ENCODE measurements at regions not wholly inside any gene's neighbourhood (a gene's known extent, or its start where the extent isn't known, plus 50 kb on each side); places are given as distances from the start of the nearest gene placed in this dataset.

GRCh38 chr2:104572834-104573233 lies 281.1 kb upstream of the POU3F3 start:
- DNase-seq (ENCODE audit: low read depth, low spot score) (no peak), ATAC-seq (no peak)
- H3K4me3 ChIP-seq (replicated peaks in 1 of 2; ENCODE audit: low read depth in 1 of 2, low read length in 2 of 2): no peak overlapping the region
- H3K27ac ChIP-seq (ENCODE audit: low read depth, low read length): no peak overlapping the region
- H3K4me1 ChIP-seq (ENCODE audit: control insufficient read depth in 1 of 2, insufficient read depth in 2 of 2, low read length in 2 of 2): no peaks in the 10 kb centered on the region
- H3K4me2 ChIP-seq (ENCODE audit: low read length): no peak overlapping the region
- CTCF ChIA-PET: no interaction called here
- H3K9me2 ChIP-seq (ENCODE audit: insufficient read depth): no peaks in the 10 kb centered on the region
- no peaks in the 10 kb centered on the region for H3K27me3 ChIP-seq (ENCODE audit: insufficient read depth, low read length)
- H2AFZ ChIP-seq (ENCODE audit: low read depth, low read length, poor library complexity, severe bottlenecking): no peak overlapping the region
- RAD21 ChIA-PET (ENCODE audit: low non-redundant PET in 1 of 2, low total read pairs in 2 of 2, uncharacterized antibody in 2 of 2, unreplicated experiment in 2 of 2): no interaction called here
- BruUV-seq (replicated peaks): no TSS peak
- H4K20me1 ChIP-seq (ENCODE audit: insufficient read depth): no peaks in the 10 kb centered on the region
- no peak overlapping the region for H3K9ac ChIP-seq (ENCODE audit: low read length)
- no peaks in the 10 kb centered on the region; a peak in 1 of 4 replicates for H3K9me3 ChIP-seq (ENCODE audit: control insufficient read depth in 1 of 2, insufficient read depth in 1 of 2, low read depth in 1 of 2, low read length in 2 of 2)
- POLR2A ChIA-PET: no interaction called here
- no peak for TF ChIP-seq SP1 (IDR thresholded peaks at IDR 0.05; ENCODE audit: low read depth)
- TF ChIP-seq TCF7L2 (IDR thresholded peaks at IDR 0.05; ENCODE audit: borderline replicate concordance, extremely low read depth, insufficient read depth, insufficient read length): no peak
- TF ChIP-seq CBX3 (IDR thresholded peaks at IDR 0.05; ENCODE audit: low read depth): no peak
- TF ChIP-seq ELF1 (IDR thresholded peaks at IDR 0.05; ENCODE audit: borderline replicate concordance, low read depth): no peak
- no peak for TF ChIP-seq ZFX (IDR thresholded peaks at IDR 0.05)
- no peak for TF ChIP-seq SRF (IDR thresholded peaks at IDR 0.05; ENCODE audit: low read depth)
- no peak for TF ChIP-seq YY1 (IDR thresholded peaks at IDR 0.05; ENCODE audit: extremely low read depth, insufficient replicate concordance, low read depth, low read length)
- TF ChIP-seq ATF3 (IDR thresholded peaks at IDR 0.05): no peak
- TF ChIP-seq CTCF (IDR thresholded peaks at IDR 0.05 in 2 of 3, conservative IDR thresholded peaks at IDR 0.05 in 1 of 3; ENCODE audit: borderline replicate concordance in 1 of 3, insufficient read depth in 1 of 3, low read depth in 2 of 3, low read length in 2 of 3): no peak
- TF ChIP-seq POLR2AphosphoS5 (IDR thresholded peaks at IDR 0.05; ENCODE audit: low read depth, low read length): no peak
- TF ChIP-seq SIN3A (IDR thresholded peaks at IDR 0.05; ENCODE audit: low read depth): no peak
- TF ChIP-seq EGR1 (IDR thresholded peaks at IDR 0.05; ENCODE audit: low read depth): no peak
- TF ChIP-seq POLR2A (IDR thresholded peaks at IDR 0.05; ENCODE audit: borderline replicate concordance, extremely low read depth, insufficient read depth, insufficient read length): no peak
- TF ChIP-seq, protein P1, sequence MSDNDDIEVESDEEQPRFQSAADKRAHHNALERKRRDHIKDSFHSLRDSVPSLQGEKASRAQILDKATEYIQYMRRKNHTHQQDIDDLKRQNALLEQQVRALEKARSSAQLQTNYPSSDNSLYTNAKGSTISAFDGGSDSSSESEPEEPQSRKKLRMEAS (IDR thresholded peaks at IDR 0.05): no peak
- H3K36me3 ChIP-seq (ENCODE audit: control insufficient read depth in 1 of 2, insufficient read depth in 2 of 2, low read length in 2 of 2): no peaks in the 10 kb centered on the region
- no peaks in the 10 kb centered on the region for H3K79me2 ChIP-seq (ENCODE audit: insufficient read depth, low read length)
- intact Hi-C loops (cut with micrococcal nuclease): no loop called here
